ENCODE measurements at regions not wholly inside any gene's neighbourhood (a gene's known extent, or its start where the extent isn't known, plus 50 kb on each side); places are given as distances from the start of the nearest gene placed in this dataset.

DNA sequence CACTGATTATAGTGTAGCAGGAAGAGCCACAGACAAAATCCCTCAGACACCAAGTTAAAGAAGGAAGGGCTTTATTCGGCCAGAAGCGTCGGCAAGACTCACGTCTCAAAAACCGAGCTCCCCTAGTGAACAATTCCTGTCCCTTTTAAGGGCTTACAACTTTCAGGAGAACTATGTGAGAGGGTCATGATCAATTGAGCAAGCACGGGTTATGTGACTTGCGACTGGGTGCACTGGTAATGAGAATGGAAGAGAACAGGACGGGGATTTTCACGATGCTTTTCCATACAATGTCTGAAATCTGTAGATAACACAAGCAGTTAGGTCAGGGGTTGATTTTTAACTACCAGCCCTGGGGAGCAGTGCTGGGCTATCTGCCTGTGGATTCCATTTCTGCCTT is 116.7 kb downstream of the MFAP3L start:
- Histone ChIP-seq H3K4me1 (no peaks in the 10 kb centered on the region), H3K4me3 (no peak overlapping the region), H3K9me3 (no peaks in the 10 kb centered on the region), H3K36me3 (no peaks in the 10 kb centered on the region), H3K27me3 (no peaks in the 10 kb centered on the region), H3K27ac (no peak overlapping the region)
- ATAC-seq (no peak), DNase-seq (no peak)
- TF ChIP-seq POLR2A (IDR thresholded peaks at IDR 0.05) = no peak
- TF ChIP-seq, protein P1, sequence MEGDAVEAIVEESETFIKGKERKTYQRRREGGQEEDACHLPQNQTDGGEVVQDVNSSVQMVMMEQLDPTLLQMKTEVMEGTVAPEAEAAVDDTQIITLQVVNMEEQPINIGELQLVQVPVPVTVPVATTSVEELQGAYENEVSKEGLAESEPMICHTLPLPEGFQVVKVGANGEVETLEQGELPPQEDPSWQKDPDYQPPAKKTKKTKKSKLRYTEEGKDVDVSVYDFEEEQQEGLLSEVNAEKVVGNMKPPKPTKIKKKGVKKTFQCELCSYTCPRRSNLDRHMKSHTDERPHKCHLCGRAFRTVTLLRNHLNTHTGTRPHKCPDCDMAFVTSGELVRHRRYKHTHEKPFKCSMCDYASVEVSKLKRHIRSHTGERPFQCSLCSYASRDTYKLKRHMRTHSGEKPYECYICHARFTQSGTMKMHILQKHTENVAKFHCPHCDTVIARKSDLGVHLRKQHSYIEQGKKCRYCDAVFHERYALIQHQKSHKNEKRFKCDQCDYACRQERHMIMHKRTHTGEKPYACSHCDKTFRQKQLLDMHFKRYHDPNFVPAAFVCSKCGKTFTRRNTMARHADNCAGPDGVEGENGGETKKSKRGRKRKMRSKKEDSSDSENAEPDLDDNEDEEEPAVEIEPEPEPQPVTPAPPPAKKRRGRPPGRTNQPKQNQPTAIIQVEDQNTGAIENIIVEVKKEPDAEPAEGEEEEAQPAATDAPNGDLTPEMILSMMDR (IDR thresholded peaks at IDR 0.05) = no peak
- WGBS, 4 donors = 81 to 85% (median 83%) methylated on average over 9 of the region's 9 CpGs
- intact Hi-C loops (cut with DNase I) = no loop called here

DNA sequence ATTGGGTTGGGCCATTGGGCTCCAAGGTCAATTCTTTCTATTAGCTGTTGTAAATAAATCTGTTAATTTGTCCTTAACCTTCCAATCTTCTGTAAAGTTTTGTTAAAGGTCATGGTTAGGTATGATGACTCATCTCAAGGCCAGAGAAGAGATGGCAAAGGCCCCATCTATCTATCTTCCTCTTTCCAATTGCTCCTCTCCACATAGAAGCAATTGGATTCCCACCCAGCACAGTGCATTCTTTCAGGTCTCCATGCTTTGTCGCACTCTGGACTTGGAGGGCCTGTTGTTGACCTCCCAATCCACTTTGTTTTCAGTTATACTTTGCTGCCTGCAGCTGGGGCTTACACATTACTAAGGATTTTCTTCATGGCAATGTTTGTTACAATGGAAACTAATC is 118.5 kb downstream of the MFAP3L start:
- Histone ChIP-seq H3K4me1 (no peaks in the 10 kb centered on the region), H3K27me3 (peaks cover 0 to 3% (median 0%) of the 10 kb centered on the region in 9 donors), H3K36me3 (no peaks in the 10 kb centered on the region), H3K9me3 (no peaks in the 10 kb centered on the region), H3K27ac (no peak overlapping the region), H3K4me3 (no peak overlapping the region)
- TF ChIP-seq, protein P1 (IDR thresholded peaks at IDR 0.05) = no peak
- no peak for TF ChIP-seq POLR2A (IDR thresholded peaks at IDR 0.05)
- no peak for DNase-seq
- intact Hi-C loops (cut with DNase I) = no loop called here
- no peak for ATAC-seq
- 83 to 94% (median 90%) methylated on average over 1 of the region's 1 CpG for WGBS, 4 donors

DNA sequence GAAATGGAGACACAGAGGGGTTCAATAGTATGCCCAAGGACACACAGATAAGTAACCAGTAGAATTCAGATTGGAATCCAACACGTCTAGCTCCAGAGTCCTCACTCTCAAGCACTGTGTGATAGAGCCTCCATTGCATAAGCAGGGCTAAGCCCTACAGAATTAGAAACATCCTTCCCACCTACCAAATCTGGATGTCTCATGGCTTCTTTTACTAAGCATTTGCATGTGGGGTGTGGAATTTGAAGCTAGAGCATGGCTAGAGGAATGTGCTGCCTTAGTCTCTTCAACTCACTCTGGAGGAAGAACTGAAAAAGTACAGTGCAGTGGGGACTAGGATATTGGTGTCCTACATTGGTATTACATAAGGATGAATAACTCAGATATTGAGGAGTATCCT is 119.4 kb downstream of the MFAP3L start:
- Histone ChIP-seq H3K9me3 (no peaks in the 10 kb centered on the region), H3K36me3 (no peaks in the 10 kb centered on the region), H3K27me3 (peaks cover 0 to 3% (median 0%) of the 10 kb centered on the region in 9 donors), H3K4me1 (no peaks in the 10 kb centered on the region), H3K27ac (no peak overlapping the region), H3K4me3 (no peak overlapping the region)
- intact Hi-C loops (cut with DNase I) = no loop called here
- ATAC-seq (no peak), DNase-seq (no peak)
- no peak for TF ChIP-seq POLR2A (IDR thresholded peaks at IDR 0.05)
- TF ChIP-seq, protein P1 (IDR thresholded peaks at IDR 0.05) = no peak
- 35 to 43% (median 37%) methylated on average over 1 of the region's 1 CpG for WGBS, 4 donors

DNA sequence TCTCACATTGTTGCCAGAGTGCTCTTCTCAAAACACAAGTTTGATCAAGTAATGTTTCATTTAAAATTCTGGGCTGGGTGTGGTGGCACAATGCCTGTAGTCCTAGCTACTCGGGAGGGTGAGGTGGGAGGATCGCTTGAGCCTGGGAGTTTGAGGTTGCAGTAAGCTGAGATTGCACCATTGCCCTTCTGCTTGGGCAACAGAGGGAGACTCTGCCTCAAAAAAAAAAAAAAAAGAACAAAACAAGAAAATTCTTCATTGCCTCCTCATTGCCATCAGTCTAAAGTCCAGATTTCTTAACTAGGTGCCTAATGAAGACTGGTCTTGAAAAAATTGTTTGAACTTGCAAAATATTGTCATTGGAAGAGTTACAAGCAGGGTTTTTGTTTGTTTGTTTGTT is 120.1 kb downstream of the MFAP3L start:
- intact Hi-C loops (cut with DNase I) = no loop called here
- WGBS, 4 donors = 78 to 91% (median 89%) methylated on average over 2 of the region's 2 CpGs

More for the DNA sequence above, 120.1 kb downstream of the MFAP3L start:
- no peaks in the 10 kb centered on the region for H3K36me3 ChIP-seq
- H3K4me3 ChIP-seq = no peak overlapping the region
- H3K9me3 ChIP-seq = no peaks in the 10 kb centered on the region
- ATAC-seq (no peak), DNase-seq (no peak)
- H3K4me1 ChIP-seq = no peaks in the 10 kb centered on the region
- no peak overlapping the region for H3K27ac ChIP-seq
- TF ChIP-seq, protein P1 (IDR thresholded peaks at IDR 0.05) = no peak
- no peak for TF ChIP-seq POLR2A (IDR thresholded peaks at IDR 0.05)
- peaks cover 0 to 3% (median 0%) of the 10 kb centered on the region in 9 donors for H3K27me3 ChIP-seq
